NOMO-1 treated with DMSO at 0.1 percent for 48 hours (cell line): ENCODE measurements at regions not wholly inside any gene's neighbourhood (a gene's known extent, or its start where the extent isn't known, plus 50 kb on each side); places are given as distances from the start of the nearest gene placed in this dataset.
"Not testable (repeated sequence)": the region's sequence is repeated elsewhere in the genome, so short reads cannot be mapped to it uniquely, and the experiment has no call there.

ENCODE experiments used
- DNase-seq: peaks from one replicate; lab custom pipeline; 2025; ENCODE audit not compliant: unreplicated experiment; lab: John Stamatoyannopoulos, UW

GRCh38 chr1:30234091-30234490, 489.3 kb downstream of the MATN1 start:
- no peak for DNase-seq

- peak; percentile 1 for DNase-seq
Observed at GRCh38 chr1:30232288-30232899, 491.0 kb downstream of the MATN1 start.

DNA sequence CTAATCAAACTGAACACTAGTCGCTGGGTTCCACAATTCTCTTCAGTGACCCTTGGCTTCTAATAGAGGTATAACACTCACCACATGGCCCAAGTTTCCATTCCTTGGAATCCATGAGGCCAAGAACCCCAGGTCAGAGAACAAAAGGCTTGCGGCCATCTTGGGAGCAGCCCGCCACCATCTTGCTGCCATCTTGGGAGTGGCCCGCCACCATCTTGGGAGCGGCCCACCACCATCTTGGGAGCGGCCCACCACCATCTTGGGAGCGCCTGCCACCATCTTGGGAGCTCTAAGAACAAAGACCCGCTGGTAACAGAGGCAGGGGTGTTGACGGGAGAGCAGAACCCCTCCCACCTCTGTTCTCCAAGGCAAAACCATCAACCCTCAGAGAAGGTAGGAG, 493.4 kb downstream of the MATN1 start:
- no peak for DNase-seq

GRCh38 chr1:30229557-30229956, 493.8 kb downstream of the MATN1 start:
- no peak for DNase-seq

GRCh38 chr1:30226648-30227047, 496.7 kb downstream of the MATN1 start:
- DNase-seq, result no peak

- no peak for DNase-seq
Observed at GRCh38 chr1:30225357-30225756, 498.0 kb downstream of the MATN1 start.

- no peak for DNase-seq
Observed at GRCh38 chr1:30219675-30220074, 503.7 kb downstream of the MATN1 start.

DNA sequence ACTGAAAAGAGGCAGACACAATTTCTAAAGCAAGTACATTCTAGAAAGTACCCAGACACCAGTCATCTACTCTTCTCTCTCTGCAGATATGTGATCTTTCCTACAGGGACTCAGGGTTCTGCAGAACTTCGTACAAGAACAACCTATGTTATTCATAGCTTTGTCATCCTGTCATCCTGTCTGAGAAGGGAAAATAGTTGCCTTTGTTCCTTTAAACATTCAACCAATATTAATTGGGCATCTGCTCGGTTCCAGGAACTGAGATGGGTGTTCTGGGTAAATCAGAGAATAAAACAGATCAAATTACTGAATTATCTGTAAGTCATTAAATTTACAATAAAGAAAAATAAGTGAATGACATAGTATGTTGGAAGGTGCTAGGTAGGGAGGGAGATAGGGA, 504.9 kb downstream of the MATN1 start:
- no peak for DNase-seq

DNA sequence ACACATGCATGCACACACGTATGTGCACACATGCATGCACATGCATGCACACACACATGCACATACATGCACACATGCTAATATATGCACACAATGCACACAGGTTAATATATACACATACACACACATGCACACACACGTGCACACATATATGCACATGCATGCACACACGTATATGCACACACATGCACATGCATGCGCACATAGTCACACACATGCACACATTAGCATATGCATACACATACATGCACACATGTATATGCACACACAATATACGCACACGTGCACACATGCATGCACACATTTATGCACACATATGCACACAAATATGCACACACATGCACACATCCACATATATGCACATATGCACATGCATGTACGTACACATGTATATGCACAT, 506.8 kb downstream of the MATN1 start:
- DNase-seq, result no peak

DNA sequence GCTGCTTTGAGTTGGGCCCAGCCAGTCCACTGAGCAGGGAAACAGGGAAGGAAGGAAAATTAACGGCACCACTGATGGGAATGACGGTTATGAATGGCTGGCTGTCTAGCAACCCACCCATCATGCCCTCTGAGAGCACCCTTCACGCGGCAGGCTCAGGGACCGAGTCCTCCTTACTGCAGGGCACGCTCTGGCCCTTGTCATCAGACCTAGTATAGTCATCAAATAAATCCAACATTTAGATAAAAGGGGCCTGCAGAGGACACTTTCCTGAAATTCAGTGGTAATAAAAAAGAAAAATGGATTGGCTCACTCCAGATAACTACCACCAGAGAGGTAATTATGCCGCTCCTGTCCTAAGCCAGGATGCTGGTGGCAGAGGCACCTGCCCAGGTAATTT, 509.4 kb downstream of the MATN1 start:
- no peak for DNase-seq

DNA sequence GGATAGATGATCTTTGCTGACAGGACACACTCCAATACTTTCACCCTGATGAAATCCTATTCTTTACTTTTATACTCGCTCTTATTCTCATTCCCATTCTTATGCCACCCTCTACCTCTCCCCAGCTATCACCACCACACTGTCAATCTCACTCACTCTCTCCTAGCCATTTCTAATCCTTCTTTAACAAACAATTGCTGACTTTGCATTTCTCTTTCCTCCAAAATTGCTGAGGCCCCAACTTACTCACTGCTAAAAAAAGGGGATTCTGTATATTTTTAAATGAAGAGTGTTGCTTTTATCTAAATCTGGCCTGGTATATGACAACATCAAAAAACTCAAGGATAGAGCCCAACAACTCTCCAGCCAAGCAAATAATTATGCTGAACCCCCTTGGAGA, 515.4 kb downstream of the MATN1 start:
- DNase-seq, result not testable (repeated sequence)

- not testable (repeated sequence) for DNase-seq
Observed at GRCh38 chr1:30206631-30207030, 516.8 kb downstream of the MATN1 start.

DNA sequence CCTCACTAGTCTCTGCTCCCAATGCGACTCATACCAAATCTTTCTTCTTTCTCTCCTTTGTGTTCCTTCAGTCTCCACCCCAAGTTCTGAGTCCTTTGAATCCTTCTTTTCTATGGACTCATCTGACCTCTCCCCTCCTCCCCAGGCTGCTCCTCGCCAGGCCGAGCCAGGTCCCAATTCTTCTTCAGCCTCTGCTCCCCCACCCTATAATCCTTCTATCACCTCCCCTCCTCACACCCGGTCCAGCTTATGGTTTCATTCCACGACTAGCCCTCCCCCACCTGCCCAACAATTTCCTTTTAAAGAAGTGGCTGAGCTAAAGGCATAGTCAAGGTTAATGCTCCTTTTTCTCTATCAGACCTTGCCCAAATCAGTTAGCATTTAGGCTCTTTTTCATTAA, 518.5 kb downstream of the MATN1 start:
- not testable (repeated sequence) for DNase-seq

DNA sequence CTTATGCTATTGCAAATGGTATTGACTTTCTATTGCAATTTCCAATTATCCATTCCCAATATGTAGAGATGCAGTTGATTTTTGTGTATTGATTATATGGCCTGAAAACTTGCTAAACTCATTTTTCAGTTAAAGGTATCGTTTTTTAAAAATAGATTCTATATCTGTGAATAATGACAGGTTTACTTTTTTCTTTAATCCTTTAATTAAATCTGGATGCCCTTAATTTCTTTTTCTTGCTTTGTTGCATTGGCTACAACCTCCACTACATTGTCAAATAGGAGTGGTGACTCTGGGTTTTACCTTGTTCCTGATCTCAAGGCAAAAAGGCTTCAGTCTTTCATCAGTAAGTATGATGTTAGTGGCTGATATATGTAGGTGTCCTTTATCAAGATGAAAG, 522.4 kb downstream of the MATN1 start:
- no peak for DNase-seq

DNA sequence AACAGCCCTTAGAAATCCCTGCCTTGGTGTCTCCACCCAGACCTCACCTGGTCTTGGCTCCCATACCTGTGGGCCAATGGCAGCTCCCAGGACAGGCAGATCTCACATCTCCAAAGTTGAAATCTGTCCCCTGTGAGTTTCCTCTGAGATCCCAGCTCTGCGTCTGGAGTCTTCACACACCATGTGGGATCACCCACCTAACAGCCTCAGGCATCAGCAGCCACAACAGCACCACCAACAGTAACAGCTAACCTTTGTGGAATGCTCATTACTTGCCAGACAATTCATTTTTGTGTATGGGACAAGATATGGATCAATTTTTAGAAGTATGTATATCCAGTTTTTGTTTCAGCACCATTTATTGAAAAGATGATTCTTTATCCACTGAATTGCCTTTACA, 523.2 kb downstream of the MATN1 start:
- no peak for DNase-seq

DNA sequence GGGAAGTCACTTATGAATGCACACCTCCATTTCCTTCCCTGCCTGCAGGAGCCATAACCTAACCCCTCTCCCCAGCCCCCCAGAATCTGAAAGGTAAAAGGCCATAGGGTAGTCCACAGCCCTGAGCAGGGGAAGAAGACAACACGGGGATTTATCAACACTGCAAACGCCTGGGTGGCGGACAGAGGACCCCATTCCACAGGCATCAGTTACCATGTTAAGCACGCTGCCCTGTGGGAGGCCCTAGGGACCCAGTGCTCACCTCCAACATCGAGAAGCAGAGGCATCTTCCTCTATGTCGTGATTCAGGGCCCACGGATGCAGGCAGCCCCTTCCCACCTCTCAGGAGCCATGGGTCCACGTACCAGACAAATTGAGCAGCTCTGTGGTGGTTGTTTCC, 523.8 kb downstream of the MATN1 start:
- no peak for DNase-seq

- no peak for DNase-seq
Observed at GRCh38 chr1:30198795-30199403, 524.5 kb downstream of the MATN1 start.

- DNase-seq, result no peak
Observed at GRCh38 chr1:30198451-30198760, 525.0 kb downstream of the MATN1 start.

- no peak for DNase-seq
Observed at GRCh38 chr1:30197639-30198450, 525.5 kb downstream of the MATN1 start.

GRCh38 chr1:30196872-30197638, 526.3 kb downstream of the MATN1 start:
- DNase-seq, result no peak

DNA sequence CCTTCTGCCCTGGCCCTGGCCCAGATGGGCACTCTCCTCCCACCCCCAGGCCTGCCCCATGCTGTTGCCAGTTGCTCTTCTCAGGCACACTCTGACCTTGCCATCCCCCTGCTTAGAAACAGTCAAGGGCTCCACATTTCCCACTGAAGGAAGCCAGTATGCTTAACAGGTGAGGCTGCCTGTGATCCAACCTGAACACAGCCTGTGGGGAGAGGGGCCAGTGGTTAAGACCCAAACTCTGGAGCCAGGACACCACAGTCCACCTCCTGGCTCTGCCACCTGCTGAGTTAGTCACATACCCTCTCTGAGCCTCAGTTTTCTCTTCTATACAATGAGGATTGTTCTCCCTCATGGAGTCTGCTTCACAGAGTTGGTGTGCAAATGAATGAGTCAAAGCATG, 526.9 kb downstream of the MATN1 start:
- no peak for DNase-seq
